T-cell (primary cell): ENCODE measurements at regions not wholly inside any gene's neighbourhood (a gene's known extent, or its start where the extent isn't known, plus 50 kb on each side); places are given as distances from the start of the nearest gene placed in this dataset.

Source experiments
- ATAC-seq, 4 experiments: fragments of 200-7000 bp in 3 of 4; fragments of 150-1000 bp in 1 of 4; cut with Tn5 transposase; replicated peaks in 1 of 4; 1 replicate in 3 of 4; 2 replicates in 1 of 4; pipeline ENCODE4 v1.10.0; 2021; ENCODE audit warnings: moderate library complexity in 3 of 4, mild to moderate bottlenecking in 2 of 4, moderate number of reproducible peaks in 1 of 4
- CTCF ChIA-PET, 2 donors: fragments of 300-600 bp; sonication (Branson Sonifier 250); formaldehyde crosslinking; loops; one replicate each; lab custom pipeline; 2022; ENCODE audit warnings: antibody characterized with exemption in 2 of 2; lab: Charles Lee
- POLR2A ChIA-PET, 2 donors: fragments of 300-600 bp; sonication (Branson Sonifier 250); formaldehyde crosslinking; loops; one replicate each; lab custom pipeline; 2022; ENCODE audit warnings: antibody characterized with exemption in 2 of 2; lab: Charles Lee
- DNase-seq, 35 experiments: peaks; one replicate each; pipeline versions ENCODE4 v3.0.0 to v3.0.0-alpha.2; 2013 to 2023
- H3K27ac ChIP-seq: one replicate; pipeline ENCODE4 v1.5.1; 2013; ENCODE audit warnings: low read length
- H3K27me3 ChIP-seq, 2 experiments: replicated peaks in 1 of 2; 1 replicate in 1 of 2; 2 replicates in 1 of 2; pipeline versions ENCODE4 v1.6.1 to v1.7.0; 2013; ENCODE audit warnings: low read length in 1 of 2, mixed read lengths in 1 of 2; ENCODE audit not compliant: control insufficient read depth in 2 of 2, insufficient read depth in 2 of 2; ENCODE audit errors: extremely low read depth in 1 of 2
- H3K36me3 ChIP-seq, 2 donors: 1 replicate in 1 of 2; 2 replicates in 1 of 2; pipeline versions ENCODE4 v1.6.1 to v1.7.0; 2013; ENCODE audit warnings: low read length in 1 of 2; ENCODE audit not compliant: control insufficient read depth in 2 of 2, insufficient read depth in 1 of 2; ENCODE audit errors: extremely low read depth in 1 of 2
- H3K4me1 ChIP-seq, 2 experiments: 1 replicate in 1 of 2; 2 replicates in 1 of 2; pipeline versions ENCODE4 v1.6.1 to v1.7.0; 2013; ENCODE audit warnings: low read length in 2 of 2, mixed read lengths in 1 of 2; ENCODE audit not compliant: insufficient read depth in 2 of 2, control insufficient read depth in 1 of 2; ENCODE audit errors: extremely low read depth in 1 of 2
- H3K4me3 ChIP-seq, 2 donors: 1 replicate in 1 of 2; 2 replicates in 1 of 2; pipeline versions ENCODE4 v1.5.1 to v1.7.0; 2013; ENCODE audit warnings: mild to moderate bottlenecking in 2 of 2, low read length in 1 of 2, moderate library complexity in 1 of 2; ENCODE audit not compliant: control insufficient read depth in 1 of 2; ENCODE audit errors: extremely low read depth in 1 of 2
- H3K9me3 ChIP-seq: 2 replicates; pipeline ENCODE4 v1.7.0; 2013
- H3K27ac Mint-ChIP-seq, 2 donors: one replicate each; pipeline ENCODE4 v1.8.0; 2020 to 2021; ENCODE audit warnings: mild to moderate bottlenecking in 2 of 2, mixed read lengths in 2 of 2
- H3K27me3 Mint-ChIP-seq, 2 donors: one replicate each; pipeline ENCODE4 v1.8.0; 2021 to 2022; ENCODE audit warnings: mixed read lengths in 2 of 2
- H3K36me3 Mint-ChIP-seq: one replicate; pipeline ENCODE4 v1.8.0; 2021; ENCODE audit warnings: mixed read lengths
- H3K4me1 Mint-ChIP-seq, 3 donors: one replicate each; pipeline ENCODE4 v1.8.0; 2020 to 2022; ENCODE audit warnings: mixed read lengths in 3 of 3, mild to moderate bottlenecking in 1 of 3
- H3K4me3 Mint-ChIP-seq, 3 donors: one replicate each; pipeline ENCODE4 v1.8.0; 2020 to 2022; ENCODE audit warnings: mild to moderate bottlenecking in 3 of 3, mixed read lengths in 3 of 3, moderate library complexity in 3 of 3
- H3K9me3 Mint-ChIP-seq, 3 donors: one replicate each; pipeline ENCODE4 v1.8.0; 2020 to 2022; ENCODE audit warnings: mixed read lengths in 3 of 3
- WGBS: methylation state at CpG from one replicate; pipeline ENCODE4 v1.1.5; 2013; ENCODE audit warnings: missing lambda C conversion rate; ENCODE audit not compliant: insufficient coverage; 5-methylcytosine and 5-hydroxymethylcytosine counted together

DNA sequence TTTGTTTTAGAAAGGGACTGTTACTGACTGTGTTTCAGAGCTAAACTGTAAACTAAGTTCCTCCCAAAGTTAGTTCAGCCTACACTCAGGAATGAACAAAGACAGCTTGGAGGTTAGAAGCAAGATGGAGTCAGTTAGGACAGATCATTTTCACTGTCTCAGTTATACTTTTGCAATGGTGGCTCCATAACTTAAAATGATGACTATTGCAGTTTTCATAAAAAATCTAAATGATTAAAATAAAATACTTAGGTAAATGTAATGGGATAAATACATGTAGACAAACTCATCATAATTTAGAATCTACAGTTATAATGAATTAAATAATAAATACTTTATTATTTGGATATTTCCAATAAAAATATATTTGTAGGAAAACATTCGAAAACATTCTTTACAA is 590.6 kb downstream of the EPHA7 start:
- Histone ChIP-seq H3K36me3 (no peaks in the 10 kb centered on the region), H3K4me1 (no peaks in the 10 kb centered on the region), H3K4me3 (no peak overlapping the region), H3K9me3 (no peaks in the 10 kb centered on the region), H3K27ac (no peak overlapping the region), H3K27me3 (no peaks in the 10 kb centered on the region)
- Mint-ChIP-seq H3K27ac (no peak overlapping the region), H3K36me3 (no peaks in the 10 kb centered on the region), H3K27me3 (no peaks in the 10 kb centered on the region), H3K4me3 (no peak overlapping the region), H3K9me3 (peaks cover 3 to 10% (median 5%) of the 10 kb centered on the region in 3 donors), H3K4me1 (no peaks in the 10 kb centered on the region)
- ChIA-PET CTCF (no interaction called here), POLR2A (no interaction called here)
- ATAC-seq (no peak), DNase-seq (no peak)
- no CpG with 5 or more reads among the region's 1 CpG for WGBS

DNA sequence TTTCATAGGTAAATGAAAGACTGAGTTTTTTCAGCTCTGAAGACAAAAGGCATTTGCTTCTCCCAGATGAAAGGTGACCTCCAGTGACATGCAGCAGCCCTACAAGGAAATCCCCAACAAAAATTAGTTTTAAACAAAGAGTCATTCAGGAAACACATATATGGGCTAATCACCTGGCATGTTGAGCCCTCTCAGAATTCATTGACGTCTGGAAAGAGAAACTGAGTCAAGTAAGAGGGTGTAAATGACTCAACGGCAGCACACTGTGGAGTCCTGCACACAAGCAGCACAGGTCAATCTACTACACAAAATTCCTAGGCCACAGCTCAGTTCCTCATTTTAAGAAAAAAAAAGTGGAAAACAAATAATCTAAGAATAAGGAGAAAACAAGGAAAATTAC is 592.3 kb downstream of the EPHA7 start:
- Histone ChIP-seq H3K36me3 (no peaks in the 10 kb centered on the region), H3K27ac (no peak overlapping the region), H3K4me3 (no peak overlapping the region), H3K27me3 (no peaks in the 10 kb centered on the region), H3K9me3 (no peaks in the 10 kb centered on the region), H3K4me1 (no peaks in the 10 kb centered on the region)
- no CpG with 5 or more reads among the region's 2 CpGs for WGBS
- POLR2A ChIA-PET, result no interaction called here
- CTCF ChIA-PET, result no interaction called here
- Mint-ChIP-seq H3K27ac (no peak overlapping the region), H3K4me3 (no peak overlapping the region), H3K36me3 (no peaks in the 10 kb centered on the region), H3K4me1 (no peaks in the 10 kb centered on the region), H3K9me3 (peaks cover 3 to 10% (median 3%) of the 10 kb centered on the region in 3 donors), H3K27me3 (no peaks in the 10 kb centered on the region)
- ATAC-seq (no peak), DNase-seq (no peak)

DNA sequence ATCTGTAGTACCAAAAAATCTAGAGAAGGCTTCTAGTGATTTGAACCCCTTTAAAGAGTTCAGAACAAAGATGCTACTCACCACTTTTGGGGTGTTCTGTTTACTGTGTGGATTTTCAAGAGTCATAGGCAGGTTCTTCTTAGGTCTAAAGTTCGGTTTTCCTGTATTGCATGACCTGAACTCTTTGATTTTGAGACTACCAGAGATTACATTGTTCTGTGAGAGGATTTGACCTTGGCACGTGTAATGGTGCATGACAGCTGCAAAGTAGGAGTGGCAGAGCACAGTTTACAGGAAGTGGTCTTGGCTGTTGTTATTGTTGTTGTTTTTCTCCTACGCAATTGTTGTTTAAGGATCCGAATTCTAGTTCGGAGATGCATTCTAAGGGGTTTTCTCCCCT is 592.7 kb downstream of the EPHA7 start:
- Mint-ChIP-seq H3K4me3 (no peak overlapping the region), H3K9me3 (peaks cover 3 to 10% (median 3%) of the 10 kb centered on the region in 3 donors), H3K36me3 (no peaks in the 10 kb centered on the region), H3K27ac (no peak overlapping the region), H3K4me1 (no peaks in the 10 kb centered on the region), H3K27me3 (no peaks in the 10 kb centered on the region)
- H3K36me3 ChIP-seq, result no peaks in the 10 kb centered on the region
- ChIA-PET CTCF (no interaction called here), POLR2A (no interaction called here)
- no peaks in the 10 kb centered on the region for H3K9me3 ChIP-seq
- ATAC-seq, result no peak
- H3K27me3 ChIP-seq, result no peaks in the 10 kb centered on the region
- 67% methylated on average over 2 of the region's 5 CpGs for WGBS
- DNase-seq, result no peak
- no peak overlapping the region for H3K27ac ChIP-seq
- no peaks in the 10 kb centered on the region for H3K4me1 ChIP-seq
- no peak overlapping the region for H3K4me3 ChIP-seq

DNA sequence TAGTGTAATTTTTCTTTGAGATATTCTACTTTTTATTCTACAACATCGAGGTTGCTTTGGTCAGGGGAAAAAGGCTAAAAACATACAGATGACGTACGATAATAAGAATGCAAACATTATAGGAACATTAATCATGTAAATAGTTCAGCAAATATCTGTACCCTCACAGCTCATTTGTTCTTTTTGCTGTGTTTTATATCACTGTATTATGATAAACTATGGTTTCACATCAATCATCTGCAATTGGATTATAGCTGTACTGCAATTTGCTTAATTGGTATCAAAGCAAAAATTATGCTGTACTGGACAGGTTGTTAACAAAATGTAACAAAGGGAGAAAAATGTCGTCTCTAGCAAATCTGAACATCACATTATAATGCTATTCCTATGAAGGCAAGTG is 597.1 kb downstream of the EPHA7 start:
- Mint-ChIP-seq H3K4me3 (no peak overlapping the region), H3K9me3 (peaks cover 3 to 10% (median 3%) of the 10 kb centered on the region in 3 donors), H3K27ac (no peak overlapping the region), H3K36me3 (no peaks in the 10 kb centered on the region), H3K4me1 (no peaks in the 10 kb centered on the region), H3K27me3 (no peaks in the 10 kb centered on the region)
- Histone ChIP-seq H3K27me3 (no peaks in the 10 kb centered on the region), H3K4me1 (no peaks in the 10 kb centered on the region), H3K9me3 (no peaks in the 10 kb centered on the region), H3K27ac (no peak overlapping the region), H3K4me3 (no peak overlapping the region), H3K36me3 (no peaks in the 10 kb centered on the region)
- ATAC-seq, result no peak
- no peak for DNase-seq
- CTCF ChIA-PET, result no interaction called here
- POLR2A ChIA-PET, result no interaction called here
- no CpG with 5 or more reads among the region's 4 CpGs for WGBS

DNA sequence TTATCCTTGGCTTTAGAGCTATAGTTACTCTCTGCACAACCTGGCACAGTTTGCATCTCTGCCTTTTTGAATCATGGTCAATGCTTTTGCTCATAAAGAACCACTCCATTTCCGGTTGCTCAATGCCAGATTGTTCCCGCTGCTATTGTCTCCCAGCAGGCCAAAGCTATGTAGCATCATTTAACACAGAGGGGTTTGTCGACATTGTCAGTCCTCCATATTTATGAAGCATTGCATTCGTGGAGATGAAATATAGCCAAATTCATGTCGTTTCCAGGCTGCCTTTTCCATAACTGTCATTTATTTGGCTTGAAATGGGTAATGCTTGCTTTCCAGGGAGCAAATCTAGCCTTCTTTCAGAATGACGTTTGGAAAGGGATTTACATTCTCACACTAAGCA is 598.8 kb downstream of the EPHA7 start:
- Histone ChIP-seq H3K9me3 (no peaks in the 10 kb centered on the region), H3K36me3 (no peaks in the 10 kb centered on the region), H3K4me3 (no peak overlapping the region), H3K27ac (no peak overlapping the region), H3K4me1 (no peaks in the 10 kb centered on the region), H3K27me3 (no peaks in the 10 kb centered on the region)
- CTCF ChIA-PET, result no interaction called here
- no peaks in the 10 kb centered on the region for H3K36me3 Mint-ChIP-seq
- DNase-seq (no peak), ATAC-seq (no peak)
- no peaks in the 10 kb centered on the region for H3K4me1 Mint-ChIP-seq
- no peaks in the 10 kb centered on the region for H3K27me3 Mint-ChIP-seq
- H3K27ac Mint-ChIP-seq, result no peak overlapping the region
- no peak overlapping the region for H3K4me3 Mint-ChIP-seq
- H3K9me3 Mint-ChIP-seq, result peaks cover 3 to 8% (median 3%) of the 10 kb centered on the region in 3 donors
- POLR2A ChIA-PET, result no interaction called here
- 92% methylated on average over 2 of the region's 6 CpGs for WGBS

DNA sequence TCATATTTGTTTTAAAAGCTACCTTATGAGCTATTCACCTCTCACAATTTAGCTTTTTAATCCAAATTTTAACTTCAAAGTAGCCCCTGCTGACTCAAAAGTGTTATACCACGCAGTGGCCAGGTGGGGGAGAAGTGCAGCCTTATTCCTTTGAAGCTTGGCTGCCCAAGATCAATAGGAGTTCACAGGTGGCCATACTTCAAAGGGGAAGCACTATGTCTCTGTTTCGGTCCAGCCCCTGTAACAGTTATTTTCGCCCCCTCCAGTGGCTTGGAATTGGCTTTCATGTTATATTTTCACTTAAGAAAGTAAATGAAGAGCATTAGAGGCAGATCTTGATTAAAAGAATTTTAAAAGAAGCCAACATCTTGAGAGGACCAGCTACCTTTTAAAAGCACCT is 608.4 kb downstream of the EPHA7 start:
- no peaks in the 10 kb centered on the region for H3K4me1 ChIP-seq
- no peak overlapping the region for H3K4me3 ChIP-seq
- H3K36me3 ChIP-seq, result no peaks in the 10 kb centered on the region
- Mint-ChIP-seq H3K27me3 (no peaks in the 10 kb centered on the region), H3K9me3 (peaks cover 5 to 10% (median 8%) of the 10 kb centered on the region in 3 donors), H3K27ac (no peak overlapping the region), H3K36me3 (no peaks in the 10 kb centered on the region), H3K4me3 (no peak overlapping the region), H3K4me1 (no peaks in the 10 kb centered on the region)
- no peaks in the 10 kb centered on the region for H3K9me3 ChIP-seq
- DNase-seq (no peak), ATAC-seq (no peak)
- H3K27me3 ChIP-seq, result no peaks in the 10 kb centered on the region
- POLR2A ChIA-PET, result no interaction called here
- WGBS, result 0% methylated on average over 1 of the region's 3 CpGs
- CTCF ChIA-PET, result no interaction called here
- no peak overlapping the region for H3K27ac ChIP-seq

DNA sequence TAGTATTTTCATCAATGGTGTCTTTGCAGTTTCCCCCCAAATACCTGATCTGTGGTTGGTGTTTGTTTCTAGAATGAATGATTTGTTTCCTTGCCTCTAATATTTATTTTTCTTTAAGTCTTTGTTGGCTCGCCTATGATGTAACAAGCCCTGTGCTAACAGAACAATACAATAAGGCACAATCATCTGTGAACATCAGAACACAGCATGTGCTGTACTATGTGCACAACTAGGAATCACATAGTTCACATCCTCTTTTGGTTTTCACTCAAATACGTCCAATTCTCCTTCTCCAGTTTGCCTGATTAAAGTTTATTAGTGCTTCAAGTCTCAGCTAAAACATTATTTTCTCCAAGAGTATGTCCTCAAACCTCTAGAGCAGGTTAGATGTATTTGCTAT is 613.1 kb downstream of the EPHA7 start:
- H3K4me1 ChIP-seq, result no peaks in the 10 kb centered on the region
- no peak overlapping the region for H3K4me3 Mint-ChIP-seq
- no peaks in the 10 kb centered on the region for H3K9me3 ChIP-seq
- H3K27ac ChIP-seq, result no peak overlapping the region
- WGBS, result 20% methylated on average over 1 of the region's 2 CpGs
- peaks cover 0 to 5% (median 2%) of the 10 kb centered on the region in 3 donors for H3K9me3 Mint-ChIP-seq
- H3K27me3 ChIP-seq, result no peaks in the 10 kb centered on the region
- H3K27ac Mint-ChIP-seq, result no peak overlapping the region
- ATAC-seq, result no peak
- ChIA-PET CTCF (no interaction called here), POLR2A (no interaction called here)
- H3K36me3 ChIP-seq, result no peaks in the 10 kb centered on the region
- H3K4me3 ChIP-seq, result no peak overlapping the region
- H3K36me3 Mint-ChIP-seq, result no peaks in the 10 kb centered on the region
- no peaks in the 10 kb centered on the region for H3K27me3 Mint-ChIP-seq
- no peak for DNase-seq
- H3K4me1 Mint-ChIP-seq, result no peaks in the 10 kb centered on the region
